ENCODE measurements at regions not wholly inside any gene's neighbourhood (a gene's known extent, or its start where the extent isn't known, plus 50 kb on each side); places are given as distances from the start of the nearest gene placed in this dataset.

DNA sequence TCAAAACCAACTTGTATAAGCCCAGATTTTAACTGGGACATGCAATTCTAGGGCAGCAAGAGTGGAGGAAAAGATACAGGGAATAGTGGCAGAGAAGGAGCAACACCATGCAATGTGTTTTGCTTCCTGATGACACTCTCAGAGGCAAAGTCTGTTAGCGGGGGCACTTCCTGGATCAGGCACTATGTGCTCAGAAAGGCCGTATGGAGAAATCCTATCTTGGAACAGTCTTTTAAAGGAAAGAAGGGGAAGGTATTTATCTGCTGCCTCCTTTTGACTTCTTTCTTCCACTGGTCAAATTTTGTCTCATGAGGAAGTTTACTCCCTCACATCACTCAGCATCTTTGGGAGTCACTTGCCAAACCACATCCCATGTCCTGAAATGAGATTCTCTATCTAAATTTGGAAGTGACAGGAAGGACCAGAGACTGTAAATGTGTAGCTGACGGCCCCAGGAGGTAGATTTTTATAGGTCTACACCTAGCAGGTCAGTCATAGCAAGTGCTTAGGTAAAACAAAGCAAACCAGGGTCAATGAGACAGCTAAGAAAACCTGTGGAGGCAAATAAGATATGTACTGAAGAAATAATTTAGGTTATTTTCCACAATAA, 91.7 kb upstream of the ELOVL5 start:
- Histone ChIP-seq H2AFZ (ENCODE audit: low read length) (no peak overlapping the region), H3K4me2 (ENCODE audit: low read depth, low read length) (no peak overlapping the region), H3K27ac (ENCODE audit: low read length) (no peak overlapping the region)

DNA sequence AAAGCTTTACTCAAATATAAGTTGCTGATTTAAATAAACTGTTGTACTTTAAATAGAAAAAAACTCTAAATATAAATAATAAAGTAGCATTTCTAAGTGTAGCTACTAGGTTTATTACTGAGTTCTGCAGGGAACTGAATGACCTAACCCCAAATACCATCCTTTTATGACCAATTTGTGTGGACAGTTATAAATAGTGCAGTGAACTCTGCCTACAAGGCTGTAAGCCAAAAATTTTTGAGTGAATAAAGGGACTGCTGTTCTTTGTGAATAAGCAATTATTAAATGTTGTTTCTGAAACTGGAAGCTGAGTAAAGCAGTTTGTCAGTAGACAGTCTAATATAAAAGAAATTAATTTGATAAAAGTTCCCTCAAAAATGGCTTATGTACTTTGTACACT, 90.8 kb upstream of the ELOVL5 start:
- no peaks in the 10 kb centered on the region for H3K9me2 ChIP-seq (replicated peaks; ENCODE audit: insufficient read depth, low read length)

More for the DNA sequence above, 91.7 kb upstream of the ELOVL5 start:
- H3K9me2 ChIP-seq (replicated peaks; ENCODE audit: insufficient read depth, low read length): no peaks in the 10 kb centered on the region
- H3K4me1 ChIP-seq (ENCODE audit: low read length): peaks cover 12% of the 10 kb centered on the region
- H3K36me3 ChIP-seq (replicated peaks; ENCODE audit: insufficient read depth, low read length): no peaks in the 10 kb centered on the region
- H3K79me2 ChIP-seq (ENCODE audit: low read length): no peaks in the 10 kb centered on the region
- H3K9me3 ChIP-seq (replicated peaks; ENCODE audit: insufficient read depth, low read length): no peaks in the 10 kb centered on the region
- no peak overlapping the region for H3K9ac ChIP-seq (ENCODE audit: low read length)
- TF ChIP-seq, protein P1, sequence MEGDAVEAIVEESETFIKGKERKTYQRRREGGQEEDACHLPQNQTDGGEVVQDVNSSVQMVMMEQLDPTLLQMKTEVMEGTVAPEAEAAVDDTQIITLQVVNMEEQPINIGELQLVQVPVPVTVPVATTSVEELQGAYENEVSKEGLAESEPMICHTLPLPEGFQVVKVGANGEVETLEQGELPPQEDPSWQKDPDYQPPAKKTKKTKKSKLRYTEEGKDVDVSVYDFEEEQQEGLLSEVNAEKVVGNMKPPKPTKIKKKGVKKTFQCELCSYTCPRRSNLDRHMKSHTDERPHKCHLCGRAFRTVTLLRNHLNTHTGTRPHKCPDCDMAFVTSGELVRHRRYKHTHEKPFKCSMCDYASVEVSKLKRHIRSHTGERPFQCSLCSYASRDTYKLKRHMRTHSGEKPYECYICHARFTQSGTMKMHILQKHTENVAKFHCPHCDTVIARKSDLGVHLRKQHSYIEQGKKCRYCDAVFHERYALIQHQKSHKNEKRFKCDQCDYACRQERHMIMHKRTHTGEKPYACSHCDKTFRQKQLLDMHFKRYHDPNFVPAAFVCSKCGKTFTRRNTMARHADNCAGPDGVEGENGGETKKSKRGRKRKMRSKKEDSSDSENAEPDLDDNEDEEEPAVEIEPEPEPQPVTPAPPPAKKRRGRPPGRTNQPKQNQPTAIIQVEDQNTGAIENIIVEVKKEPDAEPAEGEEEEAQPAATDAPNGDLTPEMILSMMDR (IDR thresholded peaks at IDR 0.05; ENCODE audit: low read length): no peak
- TF ChIP-seq EZH2phosphoT487 (IDR thresholded peaks at IDR 0.05; ENCODE audit: low read length) (no peak), EZH2 (optimal IDR thresholded peaks at IDR 0.05; ENCODE audit: low read depth, low read length) (no peak)
- no peak for DNase-seq
- no peaks in the 10 kb centered on the region for H4K20me1 ChIP-seq (ENCODE audit: insufficient read depth, low read length)
- H3F3A ChIP-seq (ENCODE audit: insufficient read depth, low read length): peaks cover 12% of the 10 kb centered on the region; the same call in 1 of the 2 replicates
- no peak overlapping the region for H3K4me3 ChIP-seq (ENCODE audit: low read length)
- no peaks in the 10 kb centered on the region for H3K27me3 ChIP-seq (replicated peaks; ENCODE audit: insufficient read depth, low read length)

DNA sequence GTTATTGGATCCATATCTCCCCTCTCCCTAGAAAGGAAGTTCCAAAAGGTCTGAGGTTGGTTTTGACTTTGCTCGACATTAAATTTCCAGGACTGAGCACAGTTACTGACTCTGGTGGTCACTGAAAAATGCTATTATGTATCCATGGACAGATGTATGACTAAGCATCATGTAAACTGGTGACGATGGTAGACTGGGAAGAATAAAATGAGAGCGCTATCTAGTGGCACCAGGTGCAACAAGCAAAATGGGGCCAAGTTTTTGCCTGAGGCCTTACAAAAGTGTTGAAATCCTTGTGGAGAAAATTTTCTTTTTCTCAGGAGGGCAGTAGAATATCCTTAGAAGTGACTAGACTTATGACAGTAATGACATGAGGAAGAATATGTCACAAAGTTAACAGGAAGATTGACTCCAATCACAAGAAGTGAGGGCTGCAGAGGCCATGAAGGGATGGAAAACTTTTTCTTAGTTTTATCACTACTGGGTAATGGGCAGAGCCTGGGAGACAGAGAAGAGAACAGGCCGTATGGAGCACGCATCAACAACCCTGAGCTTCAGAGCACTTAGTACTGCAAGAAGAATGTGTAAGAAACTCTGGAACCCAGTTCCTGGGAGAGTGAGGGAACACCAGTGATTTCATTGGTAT, 88.9 kb upstream of the ELOVL5 start:
- Histone ChIP-seq H3K9ac (ENCODE audit: low read length) (no peak overlapping the region), H3K9me3 (replicated peaks; ENCODE audit: insufficient read depth, low read length) (no peaks in the 10 kb centered on the region), H3K79me2 (ENCODE audit: low read length) (no peaks in the 10 kb centered on the region), H3F3A (ENCODE audit: insufficient read depth, low read length) (peaks cover 12% of the 10 kb centered on the region; the same call in 1 of the 2 replicates), H3K4me3 (ENCODE audit: low read length) (no peak overlapping the region), H3K36me3 (replicated peaks; ENCODE audit: insufficient read depth, low read length) (no peaks in the 10 kb centered on the region), H3K9me2 (replicated peaks; ENCODE audit: insufficient read depth, low read length) (no peaks in the 10 kb centered on the region), H3K27ac (ENCODE audit: low read length) (peak overlapping the region; percentile 28; the same call in 1 of the 2 replicates), H3K4me2 (ENCODE audit: low read depth, low read length) (peak overlapping the region; percentile 64), H2AFZ (ENCODE audit: low read length) (peak overlapping the region; percentile 35), H3K27me3 (replicated peaks; ENCODE audit: insufficient read depth, low read length) (no peaks in the 10 kb centered on the region), H3K4me1 (ENCODE audit: low read length) (peaks cover 12% of the 10 kb centered on the region), H4K20me1 (ENCODE audit: insufficient read depth, low read length) (no peaks in the 10 kb centered on the region)
- TF ChIP-seq, protein P1 (IDR thresholded peaks at IDR 0.05; ENCODE audit: low read length): peak; percentile 89
- no peak for TF ChIP-seq EZH2 (optimal IDR thresholded peaks at IDR 0.05; ENCODE audit: low read depth, low read length)
- DNase-seq: peak; percentile 71

More for the DNA sequence above, 90.8 kb upstream of the ELOVL5 start:
- H3K79me2 ChIP-seq (ENCODE audit: low read length): no peaks in the 10 kb centered on the region
- no peak overlapping the region for H3K4me3 ChIP-seq (ENCODE audit: low read length)
- H3K36me3 ChIP-seq (replicated peaks; ENCODE audit: insufficient read depth, low read length): no peaks in the 10 kb centered on the region
- H3K9me3 ChIP-seq (replicated peaks; ENCODE audit: insufficient read depth, low read length): no peaks in the 10 kb centered on the region
- H3K9ac ChIP-seq (ENCODE audit: low read length): no peak overlapping the region
- TF ChIP-seq EZH2phosphoT487 (IDR thresholded peaks at IDR 0.05; ENCODE audit: low read length) (no peak), EZH2 (optimal IDR thresholded peaks at IDR 0.05; ENCODE audit: low read depth, low read length) (no peak)
- TF ChIP-seq, protein P1 (IDR thresholded peaks at IDR 0.05; ENCODE audit: low read length): no peak
- H3K4me1 ChIP-seq (ENCODE audit: low read length): peaks cover 12% of the 10 kb centered on the region
- no peak overlapping the region for H2AFZ ChIP-seq (ENCODE audit: low read length)
- DNase-seq: no peak
- H3K4me2 ChIP-seq (ENCODE audit: low read depth, low read length): no peak overlapping the region
- no peak overlapping the region for H3K27ac ChIP-seq (ENCODE audit: low read length)
- H4K20me1 ChIP-seq (ENCODE audit: insufficient read depth, low read length): no peaks in the 10 kb centered on the region
- H3K27me3 ChIP-seq (replicated peaks; ENCODE audit: insufficient read depth, low read length): no peaks in the 10 kb centered on the region
- H3F3A ChIP-seq (ENCODE audit: insufficient read depth, low read length): peaks cover 12% of the 10 kb centered on the region; the same call in 1 of the 2 replicates

All from MM.1S (cell line).